DOHH2 (cell line): ENCODE measurements at regions not wholly inside any gene's neighbourhood (a gene's known extent, or its start where the extent isn't known, plus 50 kb on each side); places are given as distances from the start of the nearest gene placed in this dataset.
"Not testable (repeated sequence)": the region's sequence is repeated elsewhere in the genome, so short reads cannot be mapped to it uniquely, and the experiment has no call there.

ENCODE experiments used
- EZH2phosphoT487 ChIP-seq: fragments of 200-600 bp; sonication (generic); IDR thresholded peaks from 2 replicates; pipeline ENCODE4 v1.6.1; 2017; ENCODE audit warnings: borderline replicate concordance, mild to moderate bottlenecking, antibody characterized with exemption, low read length, moderate library complexity, mixed read lengths
- TF ChIP-seq, protein P1 (sequence below): fragments of 200-600 bp; sonication (generic); IDR thresholded peaks from one replicate; pipeline ENCODE4 v1.5.1; 2014; ENCODE audit warnings: antibody characterized with exemption, mild to moderate bottlenecking, low read depth, low read length; ENCODE audit not compliant: poor library complexity, severe bottlenecking

DNA sequence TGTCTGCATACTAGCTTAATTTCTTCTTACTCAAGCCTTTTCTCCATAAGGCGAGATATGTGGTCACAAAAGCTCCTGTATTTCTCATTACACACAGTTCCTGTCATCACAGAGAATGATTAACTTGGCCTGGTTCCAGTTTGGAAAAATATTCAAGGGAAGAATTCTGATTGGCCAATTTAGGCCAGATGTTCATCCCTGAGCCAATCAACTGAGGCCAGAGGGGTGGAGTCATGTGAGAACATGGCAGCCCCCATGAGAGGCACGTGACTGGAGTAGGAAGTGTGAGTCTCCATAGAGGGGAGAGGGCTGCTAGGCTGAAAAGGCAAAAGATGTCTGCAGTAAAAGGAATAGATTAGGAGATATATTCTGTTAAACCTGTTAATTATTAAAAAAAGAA, 167.5 kb upstream of the FRG2C start:
- TF ChIP-seq, protein P1, sequence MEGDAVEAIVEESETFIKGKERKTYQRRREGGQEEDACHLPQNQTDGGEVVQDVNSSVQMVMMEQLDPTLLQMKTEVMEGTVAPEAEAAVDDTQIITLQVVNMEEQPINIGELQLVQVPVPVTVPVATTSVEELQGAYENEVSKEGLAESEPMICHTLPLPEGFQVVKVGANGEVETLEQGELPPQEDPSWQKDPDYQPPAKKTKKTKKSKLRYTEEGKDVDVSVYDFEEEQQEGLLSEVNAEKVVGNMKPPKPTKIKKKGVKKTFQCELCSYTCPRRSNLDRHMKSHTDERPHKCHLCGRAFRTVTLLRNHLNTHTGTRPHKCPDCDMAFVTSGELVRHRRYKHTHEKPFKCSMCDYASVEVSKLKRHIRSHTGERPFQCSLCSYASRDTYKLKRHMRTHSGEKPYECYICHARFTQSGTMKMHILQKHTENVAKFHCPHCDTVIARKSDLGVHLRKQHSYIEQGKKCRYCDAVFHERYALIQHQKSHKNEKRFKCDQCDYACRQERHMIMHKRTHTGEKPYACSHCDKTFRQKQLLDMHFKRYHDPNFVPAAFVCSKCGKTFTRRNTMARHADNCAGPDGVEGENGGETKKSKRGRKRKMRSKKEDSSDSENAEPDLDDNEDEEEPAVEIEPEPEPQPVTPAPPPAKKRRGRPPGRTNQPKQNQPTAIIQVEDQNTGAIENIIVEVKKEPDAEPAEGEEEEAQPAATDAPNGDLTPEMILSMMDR: not testable (repeated sequence)
- not testable (repeated sequence) for TF ChIP-seq EZH2phosphoT487
